ENCODE measurements at regions not wholly inside any gene's neighbourhood (a gene's known extent, or its start where the extent isn't known, plus 50 kb on each side); places are given as distances from the start of the nearest gene placed in this dataset.

- Histone ChIP-seq H3K23me2 (ENCODE audit: low read depth, low read length) (no peaks in the 10 kb centered on the region), H2AK5ac (ENCODE audit: low read depth, low read length) (no peak overlapping the region), H2BK20ac (ENCODE audit: low read length) (no peak overlapping the region), H2AFZ (ENCODE audit: low read length) (no peak overlapping the region), H4K91ac (replicated peaks; ENCODE audit: insufficient read length, low read length) (no peak overlapping the region), H3K79me2 (ENCODE audit: control insufficient read depth in 1 of 2, insufficient read depth in 2 of 2, low read length in 2 of 2) (no peaks in the 10 kb centered on the region), H3K4me1 (replicated peaks in 1 of 4; ENCODE audit: control insufficient read depth in 3 of 4, insufficient read depth in 4 of 4, low read length in 3 of 4) (peaks cover 0 to 5% (median under 1%) of the 10 kb centered on the region in 4 experiments; a peak in 2 of 7 replicates), H3K9me3 (ENCODE audit: insufficient read depth in 2 of 2, low read depth in 1 of 2, low read length in 1 of 2) (no peaks in the 10 kb centered on the region), H3K23ac (ENCODE audit: insufficient read length) (no peak overlapping the region), H4K5ac (ENCODE audit: insufficient read length, low read depth, low read length) (no peak overlapping the region), H3K27me3 (replicated peaks in 1 of 4; ENCODE audit: control insufficient read depth in 3 of 4, extremely low read depth in 1 of 4, insufficient read depth in 3 of 4, low read length in 3 of 4) (peaks cover 0 to 4% (median 1%) of the 10 kb centered on the region in 4 experiments; a peak in 3 of 7 replicates), H3K79me1 (ENCODE audit: low read depth, low read length) (no peaks in the 10 kb centered on the region), H3K9ac (replicated peaks in 1 of 4; ENCODE audit: extremely low read depth in 1 of 4, low read depth in 3 of 4, low read length in 3 of 4) (no peak overlapping the region), H3K4me3 (ENCODE audit: extremely low read depth in 1 of 4, insufficient read depth in 2 of 4, low read depth in 3 of 4, low read length in 4 of 4) (no peak overlapping the region), H2BK12ac (ENCODE audit: low read depth, low read length) (no peak overlapping the region), H2BK15ac (ENCODE audit: low read length) (no peak overlapping the region), H3K56ac (replicated peaks; ENCODE audit: insufficient read length, low read depth, low read length) (no peak overlapping the region), H2BK120ac (replicated peaks; ENCODE audit: low read depth, low read length) (no peak overlapping the region), H4K20me1 (replicated peaks in 1 of 2; ENCODE audit: control insufficient read depth in 1 of 2, insufficient read depth in 2 of 2, low read length in 2 of 2) (no peaks in the 10 kb centered on the region), H3K14ac (ENCODE audit: insufficient read length) (no peak overlapping the region), H3K36me3 (ENCODE audit: control insufficient read depth in 2 of 4, insufficient read depth in 4 of 4, low read length in 3 of 4) (no peaks in the 10 kb centered on the region), H3K18ac (ENCODE audit: extremely low read depth, low read length) (no peak overlapping the region), H3K4ac (replicated peaks; ENCODE audit: insufficient read length, low read depth, low read length) (no peak overlapping the region), H2BK5ac (ENCODE audit: low read depth, low read length) (no peak overlapping the region), H3K4me2 (ENCODE audit: insufficient read depth in 1 of 2, low read depth in 2 of 2, low read length in 2 of 2) (no peak overlapping the region), H3K27ac (ENCODE audit: low read depth, low read length) (no peak overlapping the region), H4K8ac (ENCODE audit: extremely low read depth, insufficient read depth, low read length) (no peak overlapping the region)
- no peak for DNase-seq (ENCODE audit: low read depth in 1 of 2, low spot score in 2 of 2)
- TF ChIP-seq GABPA (IDR thresholded peaks at IDR 0.05; ENCODE audit: borderline replicate concordance, insufficient read depth, low read length) (no peak), CHD2 (IDR thresholded peaks at IDR 0.05; ENCODE audit: low read length) (no peak), KDM4A (IDR thresholded peaks at IDR 0.05; ENCODE audit: low read depth, low read length, severe bottlenecking) (no peak), ZNF274 (IDR thresholded peaks at IDR 0.05; ENCODE audit: borderline replicate concordance, extremely low read depth, low read length) (no peak), SIRT6 (IDR thresholded peaks at IDR 0.05; ENCODE audit: low read length) (no peak), HDAC2 (IDR thresholded peaks at IDR 0.05; ENCODE audit: borderline replicate concordance in 1 of 2, low read depth in 2 of 2, low read length in 2 of 2) (no peak), E2F6 (IDR thresholded peaks at IDR 0.05) (no peak), SUZ12 (IDR thresholded peaks at IDR 0.05; ENCODE audit: low read length) (no peak), CBX5 (IDR thresholded peaks at IDR 0.05; ENCODE audit: low read depth, low read length) (no peak), RBBP5 (IDR thresholded peaks at IDR 0.05; ENCODE audit: borderline replicate concordance, low read depth, low read length) (no peak), POU5F1 (IDR thresholded peaks at IDR 0.05; ENCODE audit: low read depth, low read length) (no peak), CREB1 (IDR thresholded peaks at IDR 0.05) (no peak), BCL11A (IDR thresholded peaks at IDR 0.05; ENCODE audit: low read depth in 2 of 2, low read length in 2 of 2) (no peak), JUN (IDR thresholded peaks at IDR 0.05; ENCODE audit: low read depth, low read length) (no peak), CHD1 (IDR thresholded peaks at IDR 0.05; ENCODE audit: low read depth, low read length) (no peak)
- 82% methylated on average over 3 of the region's 3 CpGs; no CpG with 5 or more reads in 1 of the 2 experiments for WGBS, 2 experiments (ENCODE audit: extremely low coverage in 1 of 2, insufficient coverage in 1 of 2, insufficient read length in 1 of 2, insufficient replicate concordance in 2 of 2, low coverage in 1 of 2, low lambda C conversion rate in 2 of 2, missing lambda C conversion rate in 1 of 2)
- POLR2A ChIA-PET (ENCODE audit: partially characterized antibody), result no interaction called here
- CTCF ChIA-PET (ENCODE audit: partially characterized antibody), result interaction anchor here (1.0 kb wide), 1 partner anchor 12 kb away, joined by 3 read pairs; no protein-coding TSS in a partner anchor
- FAIRE-seq, result no peak
These were observed 537.3 kb downstream of the TNS3 start for GRCh38 chr7:47044625-47045024.

All from H1 (cell line).